ENCODE measurements at regions not wholly inside any gene's neighbourhood (a gene's known extent, or its start where the extent isn't known, plus 50 kb on each side); places are given as distances from the start of the nearest gene placed in this dataset.

- no peak for DNase-seq (ENCODE audit: low read depth)
These were observed 109.4 kb downstream of the RCN1 start for GRCh38 chr11:32200136-32200847.

GRCh38 chr11:32204751-32205150, 113.9 kb downstream of the RCN1 start:
- no peak for DNase-seq (ENCODE audit: low read depth)

- no peak for DNase-seq (ENCODE audit: low read depth)
These were observed 119.7 kb downstream of the RCN1 start for GRCh38 chr11:32210556-32210955.

GRCh38 chr11:32213223-32213622, 122.3 kb downstream of the RCN1 start:
- DNase-seq (ENCODE audit: low read depth) = no peak

GRCh38 chr11:32215157-32215556, 124.3 kb downstream of the RCN1 start:
- no peak for DNase-seq (ENCODE audit: low read depth)

GRCh38 chr11:32216749-32217148, 125.9 kb downstream of the RCN1 start:
- DNase-seq (ENCODE audit: low read depth) = no peak

- DNase-seq (ENCODE audit: low read depth) = no peak
These were observed 128.4 kb downstream of the RCN1 start for GRCh38 chr11:32219320-32219719.

GRCh38 chr11:32221476-32222032, 130.7 kb downstream of the RCN1 start:
- no peak for DNase-seq (ENCODE audit: low read depth)

- DNase-seq (ENCODE audit: low read depth) = no peak
These were observed 133.7 kb downstream of the RCN1 start for GRCh38 chr11:32224580-32224979.

GRCh38 chr11:32225571-32226285, 134.9 kb downstream of the RCN1 start:
- no peak for DNase-seq (ENCODE audit: low read depth)

GRCh38 chr11:32226480-32226879, 135.6 kb downstream of the RCN1 start:
- DNase-seq (ENCODE audit: low read depth) = no peak

GRCh38 chr11:32229576-32230240, 138.8 kb downstream of the RCN1 start:
- DNase-seq (ENCODE audit: low read depth) = no peak

- DNase-seq (ENCODE audit: low read depth) = no peak
These were observed 141.1 kb downstream of the RCN1 start for GRCh38 chr11:32231909-32232493.

GRCh38 chr11:32232516-32232915, 141.6 kb downstream of the RCN1 start:
- DNase-seq (ENCODE audit: low read depth) = no peak

- DNase-seq (ENCODE audit: low read depth) = no peak
These were observed 142.4 kb downstream of the RCN1 start for GRCh38 chr11:32233276-32233675.

GRCh38 chr11:32233928-32234327, 143.1 kb downstream of the RCN1 start:
- no peak for DNase-seq (ENCODE audit: low read depth)

GRCh38 chr11:32244453-32244852, 153.6 kb downstream of the RCN1 start:
- no peak for DNase-seq (ENCODE audit: low read depth)

- DNase-seq (ENCODE audit: low read depth) = no peak
These were observed 162.8 kb downstream of the RCN1 start for GRCh38 chr11:32253706-32254105.

- no peak for DNase-seq (ENCODE audit: low read depth)
These were observed 165.0 kb downstream of the RCN1 start for GRCh38 chr11:32255841-32256240.

- DNase-seq (ENCODE audit: low read depth) = no peak
These were observed 165.6 kb downstream of the RCN1 start for GRCh38 chr11:32256466-32256865.

GRCh38 chr11:32259641-32260081, 168.8 kb downstream of the RCN1 start:
- no peak for DNase-seq (ENCODE audit: low read depth)

- DNase-seq (ENCODE audit: low read depth) = no peak
These were observed 171.5 kb downstream of the RCN1 start for GRCh38 chr11:32262367-32262766.

All from stimulated activated CD8-positive, alpha-beta memory T cell treated with anti-CD3 and anti-CD28 coated beads, Interleukin-12 subunit alpha, Interleukin-12 subunit beta, amount 100 ng/mL, for 1 hour (primary cell).